GM12874 (cell line): ENCODE measurements at regions not wholly inside any gene's neighbourhood (a gene's known extent, or its start where the extent isn't known, plus 50 kb on each side); places are given as distances from the start of the nearest gene placed in this dataset.

Experiments
- TF ChIP-seq, protein P1 (sequence below): IDR thresholded peaks from 2 replicates; pipeline ENCODE4 v1.5.1; 2011; ENCODE audit warnings: low read depth, mild to moderate bottlenecking, control low read depth, low read length, moderate library complexity; ENCODE audit not compliant: insufficient read depth

DNA sequence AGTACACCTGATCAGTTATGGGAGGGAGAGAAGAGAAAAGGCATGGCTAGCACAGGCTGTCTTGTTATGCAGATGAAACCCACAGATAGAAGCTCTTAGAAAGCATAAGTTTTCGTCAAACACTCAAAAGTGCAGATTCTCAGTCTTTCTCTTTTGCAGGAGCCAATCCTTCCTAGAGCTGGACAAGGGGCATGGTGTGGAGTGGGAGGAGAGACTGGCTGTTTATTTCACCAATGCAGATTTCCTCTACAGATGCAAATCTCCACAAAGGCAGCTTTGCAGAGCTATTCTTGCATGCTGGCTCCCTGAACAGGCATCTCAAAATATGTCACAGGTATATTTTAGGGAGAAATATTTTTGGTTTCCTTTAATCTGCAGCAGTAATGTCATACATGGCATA lies 1400.7 kb downstream of the CDH8 start:
- TF ChIP-seq, protein P1, sequence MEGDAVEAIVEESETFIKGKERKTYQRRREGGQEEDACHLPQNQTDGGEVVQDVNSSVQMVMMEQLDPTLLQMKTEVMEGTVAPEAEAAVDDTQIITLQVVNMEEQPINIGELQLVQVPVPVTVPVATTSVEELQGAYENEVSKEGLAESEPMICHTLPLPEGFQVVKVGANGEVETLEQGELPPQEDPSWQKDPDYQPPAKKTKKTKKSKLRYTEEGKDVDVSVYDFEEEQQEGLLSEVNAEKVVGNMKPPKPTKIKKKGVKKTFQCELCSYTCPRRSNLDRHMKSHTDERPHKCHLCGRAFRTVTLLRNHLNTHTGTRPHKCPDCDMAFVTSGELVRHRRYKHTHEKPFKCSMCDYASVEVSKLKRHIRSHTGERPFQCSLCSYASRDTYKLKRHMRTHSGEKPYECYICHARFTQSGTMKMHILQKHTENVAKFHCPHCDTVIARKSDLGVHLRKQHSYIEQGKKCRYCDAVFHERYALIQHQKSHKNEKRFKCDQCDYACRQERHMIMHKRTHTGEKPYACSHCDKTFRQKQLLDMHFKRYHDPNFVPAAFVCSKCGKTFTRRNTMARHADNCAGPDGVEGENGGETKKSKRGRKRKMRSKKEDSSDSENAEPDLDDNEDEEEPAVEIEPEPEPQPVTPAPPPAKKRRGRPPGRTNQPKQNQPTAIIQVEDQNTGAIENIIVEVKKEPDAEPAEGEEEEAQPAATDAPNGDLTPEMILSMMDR, result no peak

DNA sequence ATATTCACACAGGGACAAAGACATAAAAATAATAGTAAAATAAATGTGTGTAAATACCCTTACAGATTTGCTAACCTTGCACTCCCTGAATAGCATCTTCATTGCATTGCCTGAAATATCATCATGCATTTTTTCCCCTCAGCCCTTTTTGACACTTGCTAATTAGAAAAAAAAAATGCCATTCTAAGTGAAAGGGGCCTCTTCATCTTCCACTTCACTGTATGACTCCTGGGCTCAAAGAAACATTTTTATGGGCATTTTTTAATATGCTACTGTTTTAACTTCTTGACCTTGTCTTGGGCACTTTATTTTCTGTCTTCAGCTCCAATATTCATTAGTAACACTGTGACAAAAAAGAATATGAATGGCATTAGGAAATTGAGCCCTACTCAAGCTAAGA lies 1424.4 kb downstream of the CDH8 start:
- TF ChIP-seq, protein P1, result no peak

DNA sequence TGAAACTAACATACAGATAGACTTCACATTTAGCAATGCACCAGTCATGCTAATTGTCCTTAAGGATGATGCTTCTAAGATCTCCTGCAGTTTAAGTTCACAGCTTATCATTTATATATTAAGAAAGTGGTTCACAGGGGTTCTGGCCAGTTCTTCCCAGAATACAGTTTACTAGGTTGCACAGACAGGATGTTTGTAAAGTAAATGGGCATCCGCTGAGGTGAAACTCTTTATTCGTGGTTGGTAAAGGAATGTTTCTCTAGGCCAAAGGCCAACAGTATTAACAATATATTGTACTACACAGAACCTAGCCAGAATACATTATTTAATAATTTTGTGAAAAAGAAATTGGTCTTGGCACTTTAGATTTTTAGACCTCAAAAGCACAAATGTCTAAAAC lies 1427.3 kb downstream of the CDH8 start:
- TF ChIP-seq, protein P1, result no peak

DNA sequence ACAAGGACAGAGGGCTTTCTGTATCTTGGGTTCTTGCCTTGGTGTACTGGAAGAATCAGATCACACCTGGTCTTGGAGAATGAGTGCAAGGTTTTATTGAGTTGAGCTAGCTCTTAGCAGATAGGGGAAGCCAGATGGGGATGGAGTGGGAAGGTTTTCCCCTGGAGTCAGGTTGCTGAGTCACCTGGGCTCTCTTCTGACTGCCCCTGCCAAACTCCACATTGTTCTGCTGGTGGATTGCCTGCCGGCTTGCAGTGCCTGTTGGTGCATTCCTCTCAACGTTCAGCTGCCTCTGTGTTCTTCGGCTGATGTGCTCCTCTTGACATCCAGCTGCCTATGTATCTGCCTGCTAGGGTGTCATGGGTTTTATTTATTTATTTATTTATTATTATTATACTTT lies 1431.1 kb downstream of the CDH8 start:
- TF ChIP-seq, protein P1, result no peak

DNA sequence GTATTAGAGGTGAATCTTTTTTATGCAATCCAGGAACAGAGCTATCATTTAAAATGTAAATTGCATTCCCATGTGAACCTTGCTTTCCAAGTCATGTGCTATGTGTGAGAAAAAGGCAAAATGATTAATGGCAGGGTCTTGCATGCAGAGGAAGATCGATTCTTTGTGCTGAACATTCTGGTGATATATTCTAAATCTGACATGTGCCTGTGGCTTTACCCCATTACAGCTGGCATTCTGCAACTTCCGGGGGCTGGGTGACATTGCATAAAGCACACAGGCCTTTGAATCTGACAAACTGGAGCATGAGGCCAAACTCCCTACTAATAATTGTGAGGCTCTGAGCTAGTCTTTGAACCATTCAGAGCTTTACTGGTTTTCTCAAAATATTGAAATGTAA lies 1449.7 kb downstream of the CDH8 start:
- TF ChIP-seq, protein P1, result no peak

DNA sequence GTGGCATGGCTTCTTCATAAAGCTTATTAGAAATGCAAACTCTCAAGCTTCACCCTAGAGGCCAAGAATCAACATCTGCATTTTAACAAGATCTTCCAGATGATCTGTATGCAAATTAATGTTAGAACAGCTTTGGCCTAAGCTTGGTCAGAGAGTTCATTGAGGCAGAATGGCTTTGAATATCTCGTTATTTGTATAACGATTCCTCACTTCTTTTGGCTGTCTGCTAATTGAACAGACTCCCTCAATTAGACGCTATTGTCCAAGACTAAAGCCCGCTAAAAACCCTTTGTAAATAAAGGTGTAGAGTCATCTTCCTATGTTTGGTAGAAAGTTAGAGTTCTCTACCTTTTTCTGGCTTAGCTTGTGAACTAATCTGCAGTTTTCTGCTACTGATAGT lies 1453.7 kb downstream of the CDH8 start:
- TF ChIP-seq, protein P1, result no peak

DNA sequence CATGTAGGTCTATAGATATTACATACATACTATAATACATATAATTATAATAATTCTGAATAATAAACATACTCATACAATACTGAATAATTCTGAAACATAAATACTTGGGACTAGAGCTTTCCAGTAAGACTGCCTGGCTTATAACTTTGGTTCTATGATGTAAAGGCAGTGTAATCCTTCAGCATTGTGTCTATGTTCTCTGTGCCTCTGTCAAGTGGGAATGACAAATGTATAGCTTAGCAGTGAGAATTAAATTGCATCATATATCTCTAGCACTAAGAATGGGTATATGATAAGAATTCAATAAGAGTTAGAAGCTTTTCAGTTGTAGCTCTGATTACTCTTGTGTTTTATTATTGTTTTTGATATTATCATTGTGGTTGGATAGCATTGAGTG lies 1469.3 kb downstream of the CDH8 start:
- TF ChIP-seq, protein P1, result no peak

DNA sequence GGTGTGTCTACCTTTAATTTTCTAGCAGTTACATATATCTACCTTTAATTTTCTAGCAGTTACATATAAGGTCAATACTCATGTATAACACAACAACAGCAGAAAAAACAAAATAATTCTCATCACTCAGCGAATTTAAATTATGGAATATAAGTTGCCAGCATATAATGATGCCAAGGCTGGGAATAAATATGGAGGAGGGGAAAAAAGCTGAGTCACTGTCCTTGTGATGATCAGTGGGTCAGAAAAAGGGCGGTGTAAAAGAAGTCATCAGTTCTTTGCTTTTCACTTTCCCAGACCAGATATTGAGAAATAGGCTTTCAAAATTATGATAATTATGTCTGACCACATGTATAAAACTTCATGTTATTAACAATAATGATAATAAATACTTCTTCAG lies 1471.7 kb downstream of the CDH8 start:
- TF ChIP-seq, protein P1, result no peak
